Activated CD8-positive, alpha-beta memory T cell treated with anti-CD3 and anti-CD28 coated beads for 36 hours (primary cell): ENCODE measurements at regions not wholly inside any gene's neighbourhood (a gene's known extent, or its start where the extent isn't known, plus 50 kb on each side); places are given as distances from the start of the nearest gene placed in this dataset.
"Not testable (repeated sequence)": the region's sequence is repeated elsewhere in the genome, so short reads cannot be mapped to it uniquely, and the experiment has no call there.

Source experiments
- CTCF ChIA-PET: fragments of 350-600 bp; sonication (Branson Sonifier 250); formaldehyde crosslinking; loops from one replicate; lab custom pipeline; 2021; ENCODE audit warnings: antibody characterized with exemption; lab: Charles Lee
- POLR2A ChIA-PET: fragments of 350-600 bp; sonication (Branson Sonifier 250); formaldehyde crosslinking; loops from one replicate; lab custom pipeline; 2021; ENCODE audit warnings: antibody characterized with exemption; lab: Charles Lee

DNA sequence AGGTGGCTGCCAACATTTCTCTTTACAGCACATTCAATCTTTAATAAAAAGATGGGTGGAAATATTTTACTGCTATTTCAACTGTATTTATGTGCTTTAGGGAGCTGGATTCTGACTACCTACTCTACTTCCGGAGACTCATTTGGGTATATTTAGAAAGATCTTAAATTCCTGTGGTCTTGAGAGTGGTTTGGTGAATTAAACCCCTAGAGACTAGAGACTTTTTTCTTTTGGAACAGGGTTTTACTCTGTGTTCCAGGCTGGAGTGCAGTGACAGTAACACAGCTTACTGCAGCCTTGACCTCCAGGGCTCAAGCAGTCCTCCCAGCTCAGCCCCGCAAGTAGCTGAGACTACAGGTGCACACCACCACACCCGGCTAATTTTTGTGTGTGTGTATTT lies 79.0 kb upstream of the HABP2 start:
- POLR2A ChIA-PET = no interaction called here
- CTCF ChIA-PET = no interaction called here

DNA sequence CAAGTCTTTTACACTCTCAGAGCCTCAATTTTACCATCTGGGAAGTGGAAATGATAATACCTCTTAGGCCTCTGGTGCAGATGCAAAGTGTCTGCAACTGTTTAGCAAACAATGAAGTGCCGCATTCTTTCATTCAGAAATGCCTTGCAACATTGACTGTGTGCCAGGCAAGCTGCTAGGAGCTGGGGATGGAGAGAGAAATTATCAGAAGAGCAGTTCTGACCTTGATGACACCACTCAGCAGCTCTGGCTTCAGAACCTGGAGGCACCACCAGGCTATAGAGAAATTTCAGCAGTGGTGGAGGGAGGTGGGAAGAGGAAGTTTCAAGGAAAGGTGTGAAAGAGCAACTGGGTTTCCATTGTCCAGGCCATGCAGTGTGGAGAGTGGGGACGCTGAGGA lies 78.1 kb upstream of the HABP2 start:
- ChIA-PET CTCF (no interaction called here), POLR2A (no interaction called here)

DNA sequence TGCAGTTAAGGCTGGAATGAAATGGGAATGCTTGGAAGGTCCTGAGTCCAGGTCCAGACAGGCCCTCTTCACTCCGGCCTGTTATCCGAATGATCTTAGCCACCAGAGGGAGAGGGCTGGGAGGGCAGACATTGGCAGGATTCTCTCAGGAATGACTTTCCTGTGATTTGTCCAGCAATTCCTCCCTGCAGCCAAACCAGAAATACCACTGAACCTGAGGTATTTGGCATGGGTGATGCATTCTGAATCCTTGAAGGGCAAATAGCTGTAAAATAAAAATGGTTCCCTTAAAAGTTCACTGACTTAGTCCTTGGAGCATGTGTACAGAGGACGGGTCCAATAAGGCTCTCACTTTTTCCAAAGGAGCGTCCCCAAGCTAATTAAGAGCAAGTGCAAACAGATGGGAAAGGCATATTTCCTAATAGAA lies 77.5 kb upstream of the HABP2 start:
- CTCF ChIA-PET = no interaction called here
- POLR2A ChIA-PET = no interaction called here

- ChIA-PET CTCF (no interaction called here), POLR2A (no interaction called here)
These were observed 76.7 kb upstream of the HABP2 start for GRCh38 chr10:113476191-113476590.

GRCh38 chr10:113476673-113477072 lies 76.2 kb upstream of the HABP2 start:
- POLR2A ChIA-PET = no interaction called here
- CTCF ChIA-PET = no interaction called here

DNA sequence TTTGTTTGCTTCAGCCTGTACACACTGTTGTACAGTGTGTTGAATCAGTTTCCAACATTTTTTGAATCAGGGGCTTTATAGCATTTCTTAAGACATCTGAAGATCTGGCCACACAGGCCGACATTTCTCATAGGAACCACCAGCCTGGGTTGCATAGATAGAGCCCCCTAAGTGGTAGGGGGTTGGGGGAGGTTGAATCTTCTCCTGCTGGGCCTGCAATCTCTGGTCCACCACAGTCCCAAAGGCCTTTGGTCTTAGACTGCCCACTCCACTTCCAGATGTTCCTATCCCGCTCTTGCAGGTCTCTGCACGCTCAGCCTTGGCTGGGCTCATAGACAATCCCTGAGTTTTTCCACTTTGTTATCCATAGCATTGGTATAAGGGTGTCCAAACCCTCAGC lies 75.4 kb upstream of the HABP2 start:
- ChIA-PET POLR2A (no interaction called here), CTCF (no interaction called here)

DNA sequence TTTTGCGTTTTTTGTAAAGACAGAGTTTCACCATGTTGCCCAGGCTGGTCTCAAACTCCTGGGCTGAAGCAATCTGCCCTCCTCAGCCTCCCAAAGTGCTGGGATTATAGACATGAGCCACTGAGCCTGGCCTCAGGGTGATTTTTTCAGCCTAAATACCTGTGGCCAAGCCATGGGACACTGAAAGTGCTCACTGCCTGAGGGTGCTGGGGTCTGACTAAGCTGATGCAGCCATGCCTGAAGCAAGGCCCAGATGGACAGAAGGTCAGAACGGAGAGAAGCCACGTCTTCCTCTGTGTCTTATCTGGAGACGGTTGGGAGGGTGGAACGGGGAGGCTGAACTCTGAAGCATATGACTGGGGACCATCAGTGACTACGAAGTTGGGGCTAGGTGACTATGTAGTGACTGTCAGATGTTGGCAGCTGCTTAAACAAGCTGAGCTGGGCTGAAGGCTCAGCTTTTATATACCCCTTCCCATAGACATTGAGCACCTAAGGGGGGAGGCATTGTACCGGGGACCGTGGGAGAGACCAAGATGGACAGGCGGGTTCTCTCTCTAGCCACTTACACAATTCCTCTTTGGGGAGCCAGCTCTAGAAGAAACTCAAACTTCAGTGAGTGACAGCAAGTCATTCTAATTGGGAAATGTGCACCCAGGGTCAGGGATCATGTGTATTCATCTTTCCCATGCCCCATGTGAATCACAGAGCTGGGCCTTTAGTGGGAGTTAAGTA lies 73.3 kb upstream of the HABP2 start:
- POLR2A ChIA-PET = no interaction called here
- CTCF ChIA-PET = no interaction called here

- ChIA-PET POLR2A (no interaction called here), CTCF (no interaction called here)
These were observed 72.8 kb upstream of the HABP2 start for GRCh38 chr10:113480081-113480360.

GRCh38 chr10:113480851-113481502 lies 71.9 kb upstream of the HABP2 start:
- POLR2A ChIA-PET = no interaction called here
- CTCF ChIA-PET = no interaction called here

- POLR2A ChIA-PET = no interaction called here
- CTCF ChIA-PET = no interaction called here
These were observed 68.4 kb upstream of the HABP2 start for GRCh38 chr10:113484487-113484886.

DNA sequence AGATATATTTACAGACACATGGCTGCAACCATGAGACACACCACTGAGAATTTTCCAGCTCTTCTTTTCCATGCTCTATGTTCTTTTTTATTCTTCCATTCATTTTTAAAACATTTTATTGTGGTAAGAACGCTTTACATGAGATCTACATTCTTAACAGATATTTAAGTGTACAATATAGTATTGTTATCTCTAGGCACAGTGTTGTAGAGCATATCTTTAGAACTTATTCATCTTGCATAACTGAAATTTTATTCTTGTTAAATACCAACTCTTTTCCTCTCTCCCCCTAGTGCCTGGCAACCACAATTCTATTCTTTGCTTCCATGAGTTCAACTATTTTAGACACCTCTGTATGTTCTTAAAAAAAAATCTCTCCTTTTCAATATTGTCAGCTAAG lies 67.1 kb upstream of the HABP2 start:
- POLR2A ChIA-PET = no interaction called here
- CTCF ChIA-PET = interaction anchor here (0.6 kb wide), 1 partner anchor 1403 kb away, joined by 3 read pairs; no protein-coding TSS in a partner anchor

DNA sequence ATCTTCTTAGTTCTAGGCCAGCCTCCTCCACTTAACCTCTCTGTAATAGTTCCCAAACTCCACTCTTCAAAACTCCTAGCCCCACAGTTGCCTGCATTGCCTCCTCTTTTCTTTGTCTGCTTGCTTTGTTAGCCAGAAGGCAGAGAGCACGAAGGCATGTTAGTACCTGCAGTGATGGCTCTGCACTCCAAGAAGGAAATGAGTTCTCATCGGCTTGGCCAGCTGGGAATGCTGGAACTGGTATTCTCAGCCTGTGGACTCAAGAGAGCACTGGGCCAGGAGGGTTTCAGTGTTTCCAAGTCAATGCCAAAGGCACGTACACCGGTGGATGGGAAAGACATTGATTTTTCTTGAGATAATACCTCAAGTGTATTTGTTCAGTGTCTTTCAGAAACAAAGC lies 66.3 kb upstream of the HABP2 start:
- ChIA-PET CTCF (interaction anchor here (0.6 kb wide), 1 partner anchor 1404 kb away, joined by 3 read pairs; no protein-coding TSS in a partner anchor), POLR2A (no interaction called here)

DNA sequence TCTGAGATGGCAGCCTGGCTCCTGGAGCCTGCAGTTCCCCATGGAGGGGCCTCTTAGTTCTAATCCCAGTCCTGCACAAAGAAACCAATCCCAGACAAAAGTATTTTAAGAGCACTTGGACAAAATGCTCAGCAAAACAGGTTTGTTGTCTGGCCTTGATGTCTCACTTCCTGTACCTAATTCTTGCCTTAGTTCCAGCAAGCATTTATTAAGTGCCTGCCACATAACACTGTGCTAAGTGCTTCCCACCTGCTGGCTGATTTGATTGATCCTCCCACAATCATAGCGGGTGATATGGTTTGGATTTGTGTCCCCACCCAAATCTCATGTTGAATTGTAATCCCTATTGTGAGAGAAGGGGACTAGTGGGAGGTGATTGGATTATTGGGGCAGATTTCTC lies 65.7 kb upstream of the HABP2 start:
- POLR2A ChIA-PET = no interaction called here
- CTCF ChIA-PET = no interaction called here

- CTCF ChIA-PET = no interaction called here
- POLR2A ChIA-PET = no interaction called here
These were observed 64.7 kb upstream of the HABP2 start for GRCh38 chr10:113488186-113488585.

DNA sequence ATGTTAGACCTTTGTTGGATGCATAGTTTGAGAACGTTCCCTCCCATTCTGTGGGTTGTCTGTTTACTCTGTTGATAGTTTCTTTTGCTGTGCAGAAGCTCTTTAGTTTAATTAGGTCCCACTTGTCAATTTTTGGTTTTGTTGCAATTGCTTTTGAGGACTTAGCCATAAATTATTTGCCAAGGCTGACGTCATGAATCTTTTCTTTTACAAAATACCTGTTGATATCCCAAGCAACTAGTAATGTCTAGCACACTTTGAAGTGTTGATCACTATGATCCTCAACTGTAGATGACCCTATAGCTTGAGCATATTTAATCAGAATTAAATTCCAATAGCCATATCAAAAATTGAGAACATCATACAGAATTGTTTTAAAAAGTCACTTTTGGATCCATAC lies 63.3 kb upstream of the HABP2 start:
- POLR2A ChIA-PET, CTCF ChIA-PET: not testable (repeated sequence)

DNA sequence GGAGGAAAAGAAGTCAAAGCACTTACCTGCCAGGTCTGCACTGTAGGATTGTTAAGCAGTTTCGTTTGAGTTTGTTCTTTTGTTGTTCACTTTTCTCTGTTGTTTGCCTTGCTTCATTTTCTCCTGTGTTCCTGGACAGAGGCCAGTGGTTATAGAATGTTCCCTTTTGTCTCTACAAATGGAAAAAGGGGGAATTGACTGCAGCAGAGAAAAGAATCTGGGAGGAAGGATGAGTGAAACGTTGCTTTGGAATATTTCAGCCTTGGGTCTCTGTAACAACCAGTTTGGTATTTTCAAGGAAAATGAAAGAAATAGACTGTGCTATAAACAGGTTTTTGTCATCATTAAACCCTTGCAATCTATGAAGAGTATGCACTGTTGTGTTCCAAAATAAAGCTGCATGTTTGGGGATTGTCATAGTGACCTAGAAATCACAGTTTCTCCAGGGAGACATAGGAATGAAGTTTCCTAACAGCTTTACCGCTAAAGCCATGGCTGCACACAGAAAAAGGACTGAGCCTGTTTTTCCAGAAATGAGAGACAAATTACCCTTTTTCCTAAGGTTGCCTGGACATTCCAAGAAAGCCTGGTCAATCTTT lies 60.8 kb upstream of the HABP2 start:
- ChIA-PET CTCF (no interaction called here), POLR2A (no interaction called here)

DNA sequence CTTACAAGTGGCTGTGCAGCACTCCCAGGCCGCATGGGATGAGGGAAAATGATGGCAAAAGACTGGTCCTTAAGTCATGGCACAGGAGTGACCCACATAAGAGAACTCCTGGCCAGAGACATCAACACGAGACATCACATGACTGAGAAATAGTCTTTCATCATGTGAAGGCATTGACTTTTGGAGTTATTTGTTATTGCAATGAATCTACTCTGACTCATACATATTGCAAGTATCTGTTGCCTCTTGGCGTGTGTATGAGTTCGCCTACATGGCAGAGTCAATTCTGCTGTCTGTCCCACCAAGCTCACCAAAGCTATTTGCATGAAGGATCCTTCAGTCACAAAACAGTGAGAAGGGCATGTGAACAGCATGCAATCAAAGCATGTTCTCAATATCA lies 59.7 kb upstream of the HABP2 start:
- CTCF ChIA-PET = no interaction called here
- POLR2A ChIA-PET = no interaction called here

- CTCF ChIA-PET = no interaction called here
- POLR2A ChIA-PET = no interaction called here
These were observed 59.0 kb upstream of the HABP2 start for GRCh38 chr10:113493882-113494301.

DNA sequence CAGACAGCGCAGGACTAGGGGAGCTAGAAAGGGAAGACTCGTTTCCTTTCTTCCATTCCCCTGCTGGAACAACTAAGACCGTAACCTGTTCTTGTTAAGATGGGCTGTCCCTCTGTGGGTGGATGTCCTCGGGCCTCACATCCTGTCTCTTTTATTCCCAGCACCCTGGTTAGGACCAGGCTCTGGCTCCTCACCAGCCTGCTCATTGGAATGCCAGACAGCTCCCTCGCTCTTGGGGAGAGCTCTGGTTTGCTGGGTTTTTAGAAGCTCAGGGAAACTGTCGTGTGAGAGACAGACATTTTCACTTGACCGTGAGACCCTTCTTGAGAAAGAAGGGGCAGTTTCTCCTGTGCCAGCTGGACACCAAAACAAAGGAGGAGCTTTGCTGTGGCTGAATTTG lies 58.1 kb upstream of the HABP2 start:
- POLR2A ChIA-PET = no interaction called here
- CTCF ChIA-PET = no interaction called here

- POLR2A ChIA-PET = no interaction called here
- CTCF ChIA-PET = no interaction called here
These were observed 57.3 kb upstream of the HABP2 start for GRCh38 chr10:113495553-113495952.
